IMR-90 (cell line): ENCODE measurements at regions not wholly inside any gene's neighbourhood (a gene's known extent, or its start where the extent isn't known, plus 50 kb on each side); places are given as distances from the start of the nearest gene placed in this dataset.

Experiments
- ATAC-seq: fragments of 200-7000 bp; cut with Tn5 transposase; 2 replicates; pipeline ENCODE4 v1.9.1; 2020; ENCODE audit warnings: low read depth, mild to moderate bottlenecking, moderate library complexity
- BruUV-seq: library from RNA; stranded (reverse); fragments of 400-500 nt; replicated peaks from 2 replicates; lab custom pipeline; 2021; lab: Mats Ljungman, UMichigan
- CTCF ChIA-PET: fragments of 300-600 bp; formaldehyde crosslinking; extraction: SDS; loops from one replicate; lab custom pipeline; 2021; ENCODE audit warnings: antibody characterized with exemption; lab: Yijun Ruan, JAX
- POLR2A ChIA-PET: fragments of 300-600 bp; sonication (Branson Sonifier 250); formaldehyde crosslinking; loops from one replicate; lab custom pipeline; 2022; ENCODE audit warnings: antibody characterized with exemption; ENCODE audit not compliant: unreplicated experiment; lab: Charles Lee
- DNase-seq: peaks from one replicate; pipeline ENCODE4 v3.0.0; 2013
- H2AFZ ChIP-seq: replicated peaks from 2 replicates; pipeline ENCODE3; 2013; ENCODE audit warnings: low read length, mild to moderate bottlenecking; ENCODE audit not compliant: poor library complexity
- H2AK5ac ChIP-seq: 2 replicates; pipeline ENCODE4 v1.6.1; 2013; ENCODE audit warnings: low read depth, low read length, inconsistent platforms
- H2AK9ac ChIP-seq: replicated peaks from 2 replicates; pipeline ENCODE3; 2013; ENCODE audit warnings: mild to moderate bottlenecking, low read depth, low read length, moderate library complexity; ENCODE audit not compliant: poor library complexity
- H2BK120ac ChIP-seq: 2 replicates; pipeline ENCODE4 v1.6.1; 2013; ENCODE audit warnings: low read depth, low read length, inconsistent platforms
- H2BK15ac ChIP-seq: 3 replicates; pipeline ENCODE4 v1.6.1; 2013; ENCODE audit warnings: low read depth, low read length, inconsistent platforms
- H2BK20ac ChIP-seq: 2 replicates; pipeline ENCODE4 v1.6.1; 2013; ENCODE audit warnings: low read depth, mild to moderate bottlenecking, inconsistent platforms, low read length, moderate library complexity
- H2BK5ac ChIP-seq: 2 replicates; pipeline ENCODE4 v1.6.1; 2013; ENCODE audit warnings: mild to moderate bottlenecking, low read depth, low read length, inconsistent platforms; ENCODE audit not compliant: poor library complexity, severe bottlenecking
- H3K14ac ChIP-seq: replicated peaks from 2 replicates; pipeline ENCODE4 v1.6.1; 2013; ENCODE audit warnings: low read depth, low read length, inconsistent platforms
- H3K18ac ChIP-seq: 2 replicates; pipeline ENCODE4 v1.6.1; 2013; ENCODE audit warnings: low read depth, low read length, control low read depth
- H3K23ac ChIP-seq: 2 replicates; pipeline ENCODE4 v1.6.1; 2013; ENCODE audit warnings: low read depth, low read length, inconsistent platforms
- H3K27ac ChIP-seq: 2 replicates; pipeline ENCODE4 v1.5.1; 2013; ENCODE audit warnings: mild to moderate bottlenecking, control low read depth, low read length; ENCODE audit not compliant: insufficient read depth
- H3K27me3 ChIP-seq: 2 replicates; pipeline ENCODE4 v1.6.1; 2013; ENCODE audit warnings: low read length; ENCODE audit not compliant: control insufficient read depth, insufficient read depth
- H3K36me3 ChIP-seq: 2 replicates; pipeline ENCODE4 v1.6.1; 2013; ENCODE audit warnings: low read length, mixed read lengths; ENCODE audit not compliant: control insufficient read depth, insufficient read depth
- H3K4ac ChIP-seq: 2 replicates; pipeline ENCODE4 v1.6.1; 2013; ENCODE audit warnings: low read depth, low read length, inconsistent platforms
- H3K4me1 ChIP-seq: 2 replicates; pipeline ENCODE4 v1.6.1; 2013; ENCODE audit warnings: low read length, mixed read lengths; ENCODE audit not compliant: control insufficient read depth, insufficient read depth
- H3K4me2 ChIP-seq: 2 replicates; pipeline ENCODE4 v1.6.1; 2013; ENCODE audit warnings: low read depth, mild to moderate bottlenecking, control low read depth, low read length, moderate library complexity
- H3K4me3 ChIP-seq: 2 replicates; pipeline ENCODE4 v1.5.1; 2013; ENCODE audit warnings: low read depth, mild to moderate bottlenecking, control low read depth, low read length, moderate library complexity; ENCODE audit not compliant: insufficient read depth
- H3K56ac ChIP-seq: 2 replicates; pipeline ENCODE4 v1.6.1; 2013; ENCODE audit warnings: low read length, inconsistent platforms; ENCODE audit not compliant: insufficient read depth; ENCODE audit errors: extremely low read depth
- H3K79me1 ChIP-seq, 2 experiments: 2 replicates each; pipeline ENCODE4 v1.6.1; 2013; ENCODE audit warnings: low read length in 2 of 2, inconsistent platforms in 1 of 2, low read depth in 1 of 2
- H3K9ac ChIP-seq: 2 replicates; pipeline ENCODE4 v1.6.1; 2013; ENCODE audit warnings: low read depth, low read length, control low read depth
- H3K9me1 ChIP-seq: 2 replicates; pipeline ENCODE4 v1.6.1; 2013; ENCODE audit warnings: low read length, inconsistent platforms; ENCODE audit not compliant: insufficient read depth
- H3K9me3 ChIP-seq: 2 replicates; pipeline ENCODE4 v1.6.1; 2013; ENCODE audit warnings: low read length; ENCODE audit not compliant: control insufficient read depth, insufficient read depth
- H4K20me1 ChIP-seq: 2 replicates; pipeline ENCODE4 v1.6.1; 2013; ENCODE audit warnings: low read length, inconsistent platforms; ENCODE audit not compliant: insufficient read depth
- H4K5ac ChIP-seq: 2 replicates; pipeline ENCODE4 v1.6.1; 2013; ENCODE audit warnings: mild to moderate bottlenecking, low read depth, low read length, control low read depth
- H4K8ac ChIP-seq, 2 experiments: 2 replicates each; pipeline ENCODE4 v1.6.1; 2013; ENCODE audit warnings: low read depth in 2 of 2, low read length in 2 of 2, control low read depth in 1 of 2, inconsistent platforms in 1 of 2
- H4K91ac ChIP-seq: 2 replicates; pipeline ENCODE4 v1.6.1; 2013; ENCODE audit warnings: low read depth, low read length, inconsistent platforms; ENCODE audit not compliant: insufficient read depth
- BHLHE40 ChIP-seq: fragments of 150-350 bp; IDR thresholded peaks from 2 replicates; pipeline ENCODE4 v1.6.1; 2016; ENCODE audit warnings: mild to moderate bottlenecking, low read depth, low read length
- CHD1 ChIP-seq: IDR thresholded peaks from 2 replicates; pipeline ENCODE4 v1.6.1; 2012; ENCODE audit warnings: low read depth, low read length, improper control_type of control experiment
- MXI1 ChIP-seq: IDR thresholded peaks from 2 replicates; pipeline ENCODE4 v1.6.1; 2012; ENCODE audit warnings: low read depth, mild to moderate bottlenecking, low read length, moderate library complexity, borderline replicate concordance
- POLR2A ChIP-seq: IDR thresholded peaks from 2 replicates; pipeline ENCODE4 v1.6.1; 2012; ENCODE audit warnings: mild to moderate bottlenecking, low read depth, low read length
- RCOR1 ChIP-seq: IDR thresholded peaks from 2 replicates; pipeline ENCODE4 v1.6.1; 2012; ENCODE audit warnings: mild to moderate bottlenecking, low read length, improper control_type of control experiment; ENCODE audit not compliant: insufficient replicate concordance
- RFX5 ChIP-seq: IDR thresholded peaks from 2 replicates; pipeline ENCODE4 v1.8.0; 2012; ENCODE audit warnings: low read depth, mild to moderate bottlenecking, low read length, moderate library complexity
- SMC3 ChIP-seq: fragments of 150-350 bp; IDR thresholded peaks from 2 replicates; pipeline ENCODE4 v1.6.1; 2016; ENCODE audit warnings: low read depth, mild to moderate bottlenecking, antibody characterized with exemption, low read length, moderate library complexity
- WGBS, 2 experiments: methylation state at CpG; one replicate each; pipeline versions ENCODE4 v1.1.5 to v1.1.7; 2013; ENCODE audit warnings: missing lambda C conversion rate in 2 of 2; ENCODE audit not compliant: insufficient read length in 1 of 2; ENCODE audit errors: extremely low coverage in 2 of 2; 5-methylcytosine and 5-hydroxymethylcytosine counted together
- dilution Hi-C: fragments of 300-500 bp; cut with HindIII; formaldehyde crosslinking; loops from one replicate; pipeline ENCODE4 v1.14.3; 2018; ENCODE audit warnings: low sequenced_read_pairs; ENCODE audit not compliant: unreplicated experiment
- in situ Hi-C: fragments of 300-500 bp; cut with MboI; formaldehyde crosslinking; loops from 3 replicates; pipeline ENCODE4 v1.14.3; 2019; ENCODE audit warnings: low sequenced_read_pairs, inconsistent platforms, mixed read lengths
- intact Hi-C: fragments of 100-400 bp; cut with micrococcal nuclease; formaldehyde crosslinking; loops from 2 replicates; pipeline ENCODE4 v1.10.0; 2022
- TF ChIP-seq, protein P1 (sequence below): conservative IDR thresholded peaks from 2 replicates; pipeline ENCODE4 v1.5.1; 2012; ENCODE audit warnings: mild to moderate bottlenecking, low read depth, low read length, improper control_type of control experiment

DNA sequence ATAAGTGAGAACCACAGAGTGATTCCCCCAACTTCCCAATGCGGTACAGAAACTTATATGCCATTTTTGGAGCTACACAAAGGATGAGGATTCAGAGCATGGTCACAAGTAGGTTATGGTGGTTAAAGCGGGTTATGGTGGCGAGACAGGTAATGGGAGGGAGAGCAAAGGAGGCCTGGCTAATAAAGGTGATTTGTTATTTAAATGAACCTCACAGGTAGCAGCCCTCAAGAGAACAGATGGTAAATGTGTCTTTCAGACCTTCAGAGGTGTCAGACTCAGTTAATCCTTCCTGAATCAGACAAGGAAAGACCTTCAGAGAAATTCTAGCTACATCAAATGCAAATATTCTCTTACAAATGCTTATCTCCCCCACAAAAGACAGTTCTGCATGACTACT lies 1971.4 kb downstream of the OLFM4 start:
- Histone ChIP-seq H4K20me1 (no peaks in the 10 kb centered on the region), H3K4ac (no peak overlapping the region), H3K36me3 (no peaks in the 10 kb centered on the region), H3K14ac (no peak overlapping the region), H3K18ac (no peak overlapping the region), H2AFZ (no peak overlapping the region), H3K56ac (no peak overlapping the region), H2AK5ac (no peak overlapping the region), H4K91ac (no peak overlapping the region), H3K27ac (no peak overlapping the region), H3K79me1 (no peaks in the 10 kb centered on the region), H3K4me1 (no peaks in the 10 kb centered on the region), H4K8ac (no peak overlapping the region), H2BK20ac (no peak overlapping the region), H2BK15ac (no peak overlapping the region), H3K23ac (no peak overlapping the region), H2AK9ac (no peak overlapping the region), H3K9me1 (no peaks in the 10 kb centered on the region), H4K5ac (no peak overlapping the region), H2BK5ac (no peak overlapping the region), H3K27me3 (no peaks in the 10 kb centered on the region), H3K4me2 (no peak overlapping the region), H2BK120ac (no peak overlapping the region), H3K4me3 (no peak overlapping the region), H3K9ac (no peak overlapping the region), H3K9me3 (peaks cover 4% of the 10 kb centered on the region)
- no TSS peak for BruUV-seq
- POLR2A ChIA-PET: no interaction called here
- WGBS, 2 experiments: 71% methylated on average over 2 of the region's 3 CpGs; no CpG with 5 or more reads in 1 of the 2 experiments
- no peak for ATAC-seq
- in situ Hi-C loops (no loop called here), intact Hi-C loops (no loop called here), dilution Hi-C loops (no loop called here)
- TF ChIP-seq MXI1: no peak
- TF ChIP-seq, protein P1, sequence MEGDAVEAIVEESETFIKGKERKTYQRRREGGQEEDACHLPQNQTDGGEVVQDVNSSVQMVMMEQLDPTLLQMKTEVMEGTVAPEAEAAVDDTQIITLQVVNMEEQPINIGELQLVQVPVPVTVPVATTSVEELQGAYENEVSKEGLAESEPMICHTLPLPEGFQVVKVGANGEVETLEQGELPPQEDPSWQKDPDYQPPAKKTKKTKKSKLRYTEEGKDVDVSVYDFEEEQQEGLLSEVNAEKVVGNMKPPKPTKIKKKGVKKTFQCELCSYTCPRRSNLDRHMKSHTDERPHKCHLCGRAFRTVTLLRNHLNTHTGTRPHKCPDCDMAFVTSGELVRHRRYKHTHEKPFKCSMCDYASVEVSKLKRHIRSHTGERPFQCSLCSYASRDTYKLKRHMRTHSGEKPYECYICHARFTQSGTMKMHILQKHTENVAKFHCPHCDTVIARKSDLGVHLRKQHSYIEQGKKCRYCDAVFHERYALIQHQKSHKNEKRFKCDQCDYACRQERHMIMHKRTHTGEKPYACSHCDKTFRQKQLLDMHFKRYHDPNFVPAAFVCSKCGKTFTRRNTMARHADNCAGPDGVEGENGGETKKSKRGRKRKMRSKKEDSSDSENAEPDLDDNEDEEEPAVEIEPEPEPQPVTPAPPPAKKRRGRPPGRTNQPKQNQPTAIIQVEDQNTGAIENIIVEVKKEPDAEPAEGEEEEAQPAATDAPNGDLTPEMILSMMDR: no peak
- TF ChIP-seq POLR2A: no peak
- TF ChIP-seq SMC3: no peak
- TF ChIP-seq BHLHE40: no peak
- no peak for TF ChIP-seq CHD1
- no peak for TF ChIP-seq RCOR1
- no peak for TF ChIP-seq RFX5
- no peak for DNase-seq
- CTCF ChIA-PET: no interaction called here
